ENCODE measurements at regions not wholly inside any gene's neighbourhood (a gene's known extent, or its start where the extent isn't known, plus 50 kb on each side); places are given as distances from the start of the nearest gene placed in this dataset.
A peak's percentile ranks its signal among the peaks of the same experiment; 100 is the strongest.

GRCh38 chr1:50358962-50359361, 64.3 kb downstream of the DMRTA2 start:
- DNase-seq = no peak

- DNase-seq = no peak
Observed at GRCh38 chr1:50357186-50357585, 66.1 kb downstream of the DMRTA2 start.

- DNase-seq = no peak
Observed at GRCh38 chr1:50354813-50355212, 68.4 kb downstream of the DMRTA2 start.

GRCh38 chr1:50352428-50352827, 70.8 kb downstream of the DMRTA2 start:
- DNase-seq = no peak

- no peak for DNase-seq
Observed at GRCh38 chr1:50350868-50351267, 72.4 kb downstream of the DMRTA2 start.

GRCh38 chr1:50350421-50350820, 72.8 kb downstream of the DMRTA2 start:
- no peak for DNase-seq

GRCh38 chr1:50349242-50349565, 74.0 kb downstream of the DMRTA2 start:
- no peak for DNase-seq

GRCh38 chr1:50348449-50349241, 74.6 kb downstream of the DMRTA2 start:
- peak; percentile 60 to 81 for DNase-seq

GRCh38 chr1:50347933-50348332, 75.3 kb downstream of the DMRTA2 start:
- no peak for DNase-seq

GRCh38 chr1:50346621-50347020, 76.6 kb downstream of the DMRTA2 start:
- no peak for DNase-seq

- no peak for DNase-seq
Observed at GRCh38 chr1:50343323-50343722, 79.9 kb downstream of the DMRTA2 start.

GRCh38 chr1:50342525-50342924, 80.7 kb downstream of the DMRTA2 start:
- no peak for DNase-seq

GRCh38 chr1:50335036-50335435, 88.2 kb downstream of the DMRTA2 start:
- DNase-seq = no peak

- DNase-seq = peak in 1 of 2 experiments; percentile 82
Observed at GRCh38 chr1:50333595-50333974, 89.7 kb downstream of the DMRTA2 start.

GRCh38 chr1:50332941-50333594, 90.2 kb downstream of the DMRTA2 start:
- peak in 1 of 2 experiments; percentile 81 for DNase-seq

GRCh38 chr1:50329332-50329932, 93.8 kb downstream of the DMRTA2 start:
- DNase-seq = peak in 1 of 2 experiments; percentile 11

- DNase-seq = no peak
Observed at GRCh38 chr1:50328552-50328951, 94.7 kb downstream of the DMRTA2 start.

- no peak for DNase-seq
Observed at GRCh38 chr1:50326026-50326425, 97.2 kb downstream of the DMRTA2 start.

GRCh38 chr1:50322579-50322978, 100.7 kb downstream of the DMRTA2 start:
- DNase-seq = no peak

- no peak for DNase-seq
Observed at GRCh38 chr1:50318428-50318827, 104.8 kb downstream of the DMRTA2 start.

GRCh38 chr1:50308878-50309277, 114.4 kb downstream of the DMRTA2 start:
- no peak for DNase-seq

- DNase-seq = no peak
Observed at GRCh38 chr1:50305808-50306207, 117.4 kb downstream of the DMRTA2 start.

GRCh38 chr1:50300297-50300696, 122.9 kb downstream of the DMRTA2 start:
- no peak for DNase-seq

GRCh38 chr1:50295566-50295965, 127.7 kb downstream of the DMRTA2 start:
- DNase-seq = no peak
